ENCODE measurements at regions not wholly inside any gene's neighbourhood (a gene's known extent, or its start where the extent isn't known, plus 50 kb on each side); places are given as distances from the start of the nearest gene placed in this dataset.

DNA sequence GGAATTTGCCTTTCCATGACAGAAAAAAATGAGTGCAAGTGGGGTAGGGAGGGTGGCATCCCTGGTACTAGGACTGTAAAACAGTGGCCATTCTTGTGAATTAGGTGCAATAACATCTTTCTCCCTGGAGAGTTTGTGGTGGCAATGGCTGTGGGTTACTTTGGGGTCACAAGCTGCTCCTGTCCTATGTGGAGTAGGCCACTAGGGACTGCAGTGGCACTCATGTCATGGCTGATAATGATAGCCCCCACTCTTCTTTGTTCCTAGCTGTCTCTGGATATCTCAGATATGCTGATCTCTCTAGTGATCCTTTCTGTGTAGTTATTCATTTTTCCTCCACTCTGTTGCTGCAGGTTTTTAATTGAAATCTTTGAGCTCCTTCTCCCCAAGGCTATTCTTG lies 270.5 kb upstream of the CHORDC1 start:
- TF ChIP-seq EZH2 (IDR thresholded peaks at IDR 0.05; ENCODE audit: borderline replicate concordance, insufficient read depth, low read depth, low read length, poor library complexity, severe bottlenecking) = no peak
- TF ChIP-seq CTCF (IDR thresholded peaks at IDR 0.05) = no peak
- H3K27ac Mint-ChIP-seq = no peak overlapping the region

GRCh38 chr11:90491466-90491865 lies 268.6 kb upstream of the CHORDC1 start:
- intact Hi-C loops (cut with micrococcal nuclease) = no loop called here
- no peak overlapping the region for H3K4me3 Mint-ChIP-seq
- no peaks in the 10 kb centered on the region for H3K4me1 Mint-ChIP-seq
- no peaks in the 10 kb centered on the region for H3K27me3 Mint-ChIP-seq
- peaks cover 7% of the 10 kb centered on the region for H3K9me3 Mint-ChIP-seq (ENCODE audit: insufficient read depth)
- no peaks in the 10 kb centered on the region for H3K79me2 ChIP-seq (ENCODE audit: control insufficient read depth, insufficient read depth, low read length)
- no peak overlapping the region for H2AFZ ChIP-seq (ENCODE audit: insufficient read depth, low read depth, low read length, poor library complexity, severe bottlenecking)
- no peaks in the 10 kb centered on the region for H3K4me1 ChIP-seq (ENCODE audit: control insufficient read depth in 2 of 2, insufficient read depth in 2 of 2, low read length in 2 of 2)
- no peaks in the 10 kb centered on the region for H3K9me3 ChIP-seq (ENCODE audit: control extremely low read depth in 1 of 3, control insufficient read depth in 2 of 3, insufficient read depth in 1 of 3, low read length in 2 of 3)
- H4K20me1 ChIP-seq (ENCODE audit: control insufficient read depth, insufficient read depth, low read length, poor library complexity, severe bottlenecking) = no peaks in the 10 kb centered on the region
- no peak overlapping the region for H3K9ac ChIP-seq (ENCODE audit: low read length)
- H3K4me2 ChIP-seq (replicated peaks; ENCODE audit: low read depth, low read length, poor library complexity, severe bottlenecking) = no peak overlapping the region
- DNase-seq = no peak
- CTCF ChIA-PET = no interaction called here
- no peak overlapping the region for H3K27ac Mint-ChIP-seq
- POLR2A ChIA-PET = no interaction called here
- no peaks in the 10 kb centered on the region for H3K36me3 ChIP-seq (replicated peaks in 1 of 2; ENCODE audit: control extremely low read depth in 1 of 2, control insufficient read depth in 1 of 2, extremely low read depth in 1 of 2, insufficient read depth in 2 of 2, low read length in 1 of 2)
- H3K4me3 ChIP-seq (ENCODE audit: control extremely low read depth in 1 of 5, extremely low read depth in 1 of 5, insufficient read depth in 1 of 5, low read depth in 2 of 5, low read length in 4 of 5) = no peak overlapping the region
- WGBS (ENCODE audit: insufficient coverage) = no CpG with 5 or more reads among the region's 2 CpGs
- H3K27ac ChIP-seq (ENCODE audit: low read length in 2 of 2) = no peak overlapping the region
- TF ChIP-seq CTCF (IDR thresholded peaks at IDR 0.05) (no peak), EZH2 (IDR thresholded peaks at IDR 0.05; ENCODE audit: borderline replicate concordance, insufficient read depth, low read depth, low read length, poor library complexity, severe bottlenecking) (no peak)
- no peaks in the 10 kb centered on the region for H3K27me3 ChIP-seq (replicated peaks in 1 of 4; ENCODE audit: control extremely low read depth in 1 of 4, control insufficient read depth in 3 of 4, insufficient read depth in 4 of 4, low read length in 3 of 4)
- ATAC-seq (ENCODE audit: low read depth) = no peak

More for the DNA sequence above, 270.5 kb upstream of the CHORDC1 start:
- Histone ChIP-seq H3K4me3 (ENCODE audit: control extremely low read depth in 1 of 5, extremely low read depth in 1 of 5, insufficient read depth in 1 of 5, low read depth in 2 of 5, low read length in 4 of 5) (no peak overlapping the region), H4K20me1 (ENCODE audit: control insufficient read depth, insufficient read depth, low read length, poor library complexity, severe bottlenecking) (no peaks in the 10 kb centered on the region), H3K79me2 (ENCODE audit: control insufficient read depth, insufficient read depth, low read length) (no peaks in the 10 kb centered on the region), H3K4me1 (ENCODE audit: control insufficient read depth in 2 of 2, insufficient read depth in 2 of 2, low read length in 2 of 2) (no peaks in the 10 kb centered on the region), H3K27ac (ENCODE audit: low read length in 2 of 2) (no peak overlapping the region), H3K27me3 (replicated peaks in 1 of 4; ENCODE audit: control extremely low read depth in 1 of 4, control insufficient read depth in 3 of 4, insufficient read depth in 4 of 4, low read length in 3 of 4) (no peaks in the 10 kb centered on the region), H3K9ac (ENCODE audit: low read length) (no peak overlapping the region), H3K9me3 (ENCODE audit: control extremely low read depth in 1 of 3, control insufficient read depth in 2 of 3, insufficient read depth in 1 of 3, low read length in 2 of 3) (no peaks in the 10 kb centered on the region), H3K4me2 (replicated peaks; ENCODE audit: low read depth, low read length, poor library complexity, severe bottlenecking) (no peak overlapping the region), H3K36me3 (replicated peaks in 1 of 2; ENCODE audit: control extremely low read depth in 1 of 2, control insufficient read depth in 1 of 2, extremely low read depth in 1 of 2, insufficient read depth in 2 of 2, low read length in 1 of 2) (no peaks in the 10 kb centered on the region), H2AFZ (ENCODE audit: insufficient read depth, low read depth, low read length, poor library complexity, severe bottlenecking) (no peak overlapping the region)
- CTCF ChIA-PET = interaction anchor here (0.6 kb wide), 1 partner anchor 324 kb away, joined by 4 read pairs; no protein-coding TSS in a partner anchor
- DNase-seq (no peak), ATAC-seq (ENCODE audit: low read depth) (no peak)
- Mint-ChIP-seq H3K9me3 (ENCODE audit: insufficient read depth) (peaks cover 14% of the 10 kb centered on the region), H3K4me1 (no peaks in the 10 kb centered on the region), H3K4me3 (no peak overlapping the region), H3K27me3 (no peaks in the 10 kb centered on the region)
- POLR2A ChIA-PET = no interaction called here
- intact Hi-C loops (cut with micrococcal nuclease) = no loop called here
